Medulla oblongata (tissue), 1 donor: ENCODE measurements at regions not wholly inside any gene's neighbourhood (a gene's known extent, or its start where the extent isn't known, plus 50 kb on each side); places are given as distances from the start of the nearest gene placed in this dataset.
A peak's percentile ranks its signal among the peaks of the same experiment; 100 is the strongest.
"Not testable (repeated sequence)": the region's sequence is repeated elsewhere in the genome, so short reads cannot be mapped to it uniquely, and the experiment has no call there.

ENCODE experiments used
- DNase-seq: peaks from one replicate; pipeline ENCODE4 v3.0.0-alpha.2; 2015; ENCODE audit errors: extremely low spot score

- DNase-seq = not testable (repeated sequence)
Measured at GRCh38 chr1:161454865-161455707, 50.2 kb upstream of the FCGR2A start.

GRCh38 chr1:161453950-161454864 is 51.0 kb upstream of the FCGR2A start:
- not testable (repeated sequence) for DNase-seq

GRCh38 chr1:161451698-161452348 is 53.4 kb upstream of the FCGR2A start:
- DNase-seq = not testable (repeated sequence)

- not testable (repeated sequence) for DNase-seq
Measured at GRCh38 chr1:161447760-161448332, 57.4 kb upstream of the FCGR2A start.

- not testable (repeated sequence) for DNase-seq
Measured at GRCh38 chr1:161447040-161447759, 58.1 kb upstream of the FCGR2A start.

- DNase-seq = not testable (repeated sequence)
Measured at GRCh38 chr1:161444725-161445124, 60.5 kb upstream of the FCGR2A start.

- not testable (repeated sequence) for DNase-seq
Measured at GRCh38 chr1:161444255-161444654, 61.0 kb upstream of the FCGR2A start.

- peak; percentile 45 for DNase-seq
Measured at GRCh38 chr1:161440312-161440894, 64.9 kb upstream of the FCGR2A start.

GRCh38 chr1:161439280-161440232 is 65.7 kb upstream of the FCGR2A start:
- no peak for DNase-seq

- DNase-seq = not testable (repeated sequence)
Measured at GRCh38 chr1:161433191-161433590, 65.5 kb upstream of the CFAP126 start.

GRCh38 chr1:161432091-161432490 is 64.4 kb upstream of the CFAP126 start:
- no peak for DNase-seq

GRCh38 chr1:161427733-161428516 is 60.2 kb upstream of the CFAP126 start:
- no peak for DNase-seq

- DNase-seq = not testable (repeated sequence)
Measured at GRCh38 chr1:161422914-161423313, 55.2 kb upstream of the CFAP126 start.

GRCh38 chr1:161421456-161421855 is 53.8 kb upstream of the CFAP126 start:
- DNase-seq = no peak

GRCh38 chr1:161420763-161421455 is 53.2 kb upstream of the CFAP126 start:
- DNase-seq = no peak

GRCh38 chr1:161417536-161417935 is 49.9 kb upstream of the CFAP126 start:
- not testable (repeated sequence) for DNase-seq
